ENCODE measurements at regions not wholly inside any gene's neighbourhood (a gene's known extent, or its start where the extent isn't known, plus 50 kb on each side); places are given as distances from the start of the nearest gene placed in this dataset.

DNA sequence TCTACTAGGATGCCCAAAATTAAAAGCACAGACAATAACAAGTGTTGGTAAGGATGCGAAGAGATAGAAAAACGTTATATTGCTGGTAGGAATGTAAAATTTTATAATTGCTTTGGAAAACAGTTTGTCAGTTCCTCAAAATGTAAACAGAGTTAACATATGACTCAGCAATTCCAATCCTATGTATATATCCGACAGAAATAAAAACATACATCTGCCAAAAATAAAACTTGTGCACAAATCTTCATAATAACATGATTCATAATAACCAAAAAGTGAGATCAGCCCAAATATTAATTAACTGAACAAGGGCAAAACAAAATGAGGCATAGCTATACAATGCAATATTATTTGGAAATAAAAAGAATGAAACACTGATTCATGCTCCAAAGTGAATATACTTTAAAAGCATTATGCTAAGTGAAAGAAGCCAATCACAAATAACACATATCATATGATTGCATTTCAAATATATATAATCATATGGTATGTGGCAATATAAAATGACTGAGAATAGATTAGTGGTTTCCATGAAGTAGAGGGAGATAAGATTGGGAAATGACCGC lies 609.3 kb downstream of the IGSF11 start:
- Histone ChIP-seq H3K4me3 (no peak overlapping the region), H3K4me1 (ENCODE audit: insufficient read depth) (no peaks in the 10 kb centered on the region), H4K20me1 (replicated peaks; ENCODE audit: insufficient read depth) (no peaks in the 10 kb centered on the region), H2AFZ (no peak overlapping the region), H3K36me3 (ENCODE audit: insufficient read depth) (no peaks in the 10 kb centered on the region), H3K4me2 (no peak overlapping the region), H3F3A (replicated peaks; ENCODE audit: low read depth) (no peaks in the 10 kb centered on the region), H3K27ac (ENCODE audit: low read depth) (no peak overlapping the region), H3K9me2 (ENCODE audit: insufficient read depth) (no peaks in the 10 kb centered on the region), H3K27me3 (ENCODE audit: insufficient read depth) (no peaks in the 10 kb centered on the region), H3K79me2 (replicated peaks; ENCODE audit: insufficient read depth) (no peaks in the 10 kb centered on the region)
- peak overlapping the region; percentile 7 for H3K27ac Mint-ChIP-seq
- H3K36me3 Mint-ChIP-seq (ENCODE audit: low read depth) = no peaks in the 10 kb centered on the region
- DNase-seq (ENCODE audit: low spot score) = no peak
- no peak overlapping the region for H3K4me3 Mint-ChIP-seq
- no peak for TF ChIP-seq JUNB (IDR thresholded peaks at IDR 0.05; ENCODE audit: unreplicated experiment)
- TF ChIP-seq ZNF462 (CRISPR knock-in tag; IDR thresholded peaks at IDR 0.05) = no peak
- no peak for TF ChIP-seq POLR2AphosphoS5 (IDR thresholded peaks at IDR 0.05; ENCODE audit: low read depth)
- H3K27me3 Mint-ChIP-seq (ENCODE audit: insufficient read depth, low read depth, poor library complexity) = no peaks in the 10 kb centered on the region
- no peak for ATAC-seq
- no peaks in the 10 kb centered on the region for H3K9me3 Mint-ChIP-seq
- H3K4me1 Mint-ChIP-seq = peaks cover 10% of the 10 kb centered on the region

- Histone ChIP-seq H2AFZ (no peak overlapping the region), H4K20me1 (replicated peaks; ENCODE audit: insufficient read depth) (no peaks in the 10 kb centered on the region), H3K4me2 (no peak overlapping the region), H3K27me3 (ENCODE audit: insufficient read depth) (no peaks in the 10 kb centered on the region), H3K9me2 (ENCODE audit: insufficient read depth) (0 out of 2 replicates have a peak, but pooled peaks cover 2% of the 10 kb centered on the region), H3K4me3 (no peak overlapping the region), H3K36me3 (ENCODE audit: insufficient read depth) (no peaks in the 10 kb centered on the region; the same call in 1 of the 2 replicates), H3K27ac (ENCODE audit: low read depth) (no peak overlapping the region), H3F3A (replicated peaks; ENCODE audit: low read depth) (no peaks in the 10 kb centered on the region), H3K79me2 (replicated peaks; ENCODE audit: insufficient read depth) (no peaks in the 10 kb centered on the region), H3K4me1 (ENCODE audit: insufficient read depth) (no peaks in the 10 kb centered on the region)
- Mint-ChIP-seq H3K4me1 (no peaks in the 10 kb centered on the region), H3K9me3 (no peaks in the 10 kb centered on the region), H3K27me3 (ENCODE audit: insufficient read depth, low read depth, poor library complexity) (peaks cover 2% of the 10 kb centered on the region), H3K36me3 (ENCODE audit: low read depth) (no peaks in the 10 kb centered on the region), H3K27ac (no peak overlapping the region), H3K4me3 (no peak overlapping the region)
- DNase-seq (ENCODE audit: low spot score) (no peak), ATAC-seq (no peak)
- no peak for TF ChIP-seq NANOG (IDR thresholded peaks at IDR 0.05; ENCODE audit: borderline replicate concordance)
- TF ChIP-seq, protein P1, sequence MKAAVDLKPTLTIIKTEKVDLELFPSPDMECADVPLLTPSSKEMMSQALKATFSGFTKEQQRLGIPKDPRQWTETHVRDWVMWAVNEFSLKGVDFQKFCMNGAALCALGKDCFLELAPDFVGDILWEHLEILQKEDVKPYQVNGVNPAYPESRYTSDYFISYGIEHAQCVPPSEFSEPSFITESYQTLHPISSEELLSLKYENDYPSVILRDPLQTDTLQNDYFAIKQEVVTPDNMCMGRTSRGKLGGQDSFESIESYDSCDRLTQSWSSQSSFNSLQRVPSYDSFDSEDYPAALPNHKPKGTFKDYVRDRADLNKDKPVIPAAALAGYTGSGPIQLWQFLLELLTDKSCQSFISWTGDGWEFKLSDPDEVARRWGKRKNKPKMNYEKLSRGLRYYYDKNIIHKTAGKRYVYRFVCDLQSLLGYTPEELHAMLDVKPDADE (IDR thresholded peaks at IDR 0.05) = no peak
- no peak for TF ChIP-seq ZNF462 (CRISPR knock-in tag; IDR thresholded peaks at IDR 0.05)
Observed at GRCh38 chr3:118433825-118434224, 600.8 kb downstream of the IGSF11 start.

Measured in GM23338 (cell line).